Mesothelial cell of epicardium (in vitro differentiated cells): ENCODE measurements at regions not wholly inside any gene's neighbourhood (a gene's known extent, or its start where the extent isn't known, plus 50 kb on each side); places are given as distances from the start of the nearest gene placed in this dataset.
"Not testable (repeated sequence)": the region's sequence is repeated elsewhere in the genome, so short reads cannot be mapped to it uniquely, and the experiment has no call there.

Experiments
- DNase-seq, 2 experiments: peaks; one replicate each; pipeline ENCODE4 v3.0.0; 2021; ENCODE audit warnings: low spot score in 2 of 2; ENCODE audit not compliant: unreplicated experiment in 2 of 2
- H3K27ac Mint-ChIP-seq: 2 replicates; pipeline ENCODE4 v1.8.0; 2021; ENCODE audit warnings: mixed read lengths
- H3K27me3 Mint-ChIP-seq: 2 replicates; pipeline ENCODE4 v1.8.0; 2021; ENCODE audit warnings: low read depth, mixed read lengths
- H3K36me3 Mint-ChIP-seq: 2 replicates; pipeline ENCODE4 v1.8.0; 2021; ENCODE audit warnings: mixed read lengths
- H3K4me1 Mint-ChIP-seq: 2 replicates; pipeline ENCODE4 v1.8.0; 2021; ENCODE audit warnings: mixed read lengths
- H3K4me3 Mint-ChIP-seq: 2 replicates; pipeline ENCODE4 v1.8.0; 2021; ENCODE audit warnings: mild to moderate bottlenecking, moderate library complexity, mixed read lengths
- H3K9me3 Mint-ChIP-seq: 2 replicates; pipeline ENCODE4 v1.8.0; 2021; ENCODE audit warnings: mixed read lengths
- TF ChIP-seq, protein P1 (sequence below): fragments of 200-600 bp; sonication (generic); IDR thresholded peaks from one replicate; pipeline ENCODE4 v1.5.0; 2021; ENCODE audit warnings: antibody characterized with exemption; ENCODE audit not compliant: unreplicated experiment

- TF ChIP-seq, protein P1, sequence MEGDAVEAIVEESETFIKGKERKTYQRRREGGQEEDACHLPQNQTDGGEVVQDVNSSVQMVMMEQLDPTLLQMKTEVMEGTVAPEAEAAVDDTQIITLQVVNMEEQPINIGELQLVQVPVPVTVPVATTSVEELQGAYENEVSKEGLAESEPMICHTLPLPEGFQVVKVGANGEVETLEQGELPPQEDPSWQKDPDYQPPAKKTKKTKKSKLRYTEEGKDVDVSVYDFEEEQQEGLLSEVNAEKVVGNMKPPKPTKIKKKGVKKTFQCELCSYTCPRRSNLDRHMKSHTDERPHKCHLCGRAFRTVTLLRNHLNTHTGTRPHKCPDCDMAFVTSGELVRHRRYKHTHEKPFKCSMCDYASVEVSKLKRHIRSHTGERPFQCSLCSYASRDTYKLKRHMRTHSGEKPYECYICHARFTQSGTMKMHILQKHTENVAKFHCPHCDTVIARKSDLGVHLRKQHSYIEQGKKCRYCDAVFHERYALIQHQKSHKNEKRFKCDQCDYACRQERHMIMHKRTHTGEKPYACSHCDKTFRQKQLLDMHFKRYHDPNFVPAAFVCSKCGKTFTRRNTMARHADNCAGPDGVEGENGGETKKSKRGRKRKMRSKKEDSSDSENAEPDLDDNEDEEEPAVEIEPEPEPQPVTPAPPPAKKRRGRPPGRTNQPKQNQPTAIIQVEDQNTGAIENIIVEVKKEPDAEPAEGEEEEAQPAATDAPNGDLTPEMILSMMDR: no peak
- Mint-ChIP-seq H3K4me3 (no peak overlapping the region), H3K27me3 (no peaks in the 10 kb centered on the region), H3K27ac (no peak overlapping the region), H3K9me3 (peaks cover 18% of the 10 kb centered on the region), H3K36me3 (no peaks in the 10 kb centered on the region), H3K4me1 (peaks cover 11% of the 10 kb centered on the region)
- DNase-seq: no peak
Measured at GRCh38 chr12:97877404-97877803, 414.8 kb downstream of the RMST start.

GRCh38 chr12:97886511-97887176 lies 424.0 kb downstream of the RMST start:
- no peak for DNase-seq
- H3K27ac Mint-ChIP-seq: no peak overlapping the region
- peaks cover 7% of the 10 kb centered on the region for H3K9me3 Mint-ChIP-seq
- TF ChIP-seq, protein P1: no peak
- H3K36me3 Mint-ChIP-seq: no peaks in the 10 kb centered on the region
- H3K27me3 Mint-ChIP-seq: no peaks in the 10 kb centered on the region
- H3K4me1 Mint-ChIP-seq: no peaks in the 10 kb centered on the region
- H3K4me3 Mint-ChIP-seq: no peak overlapping the region

DNA sequence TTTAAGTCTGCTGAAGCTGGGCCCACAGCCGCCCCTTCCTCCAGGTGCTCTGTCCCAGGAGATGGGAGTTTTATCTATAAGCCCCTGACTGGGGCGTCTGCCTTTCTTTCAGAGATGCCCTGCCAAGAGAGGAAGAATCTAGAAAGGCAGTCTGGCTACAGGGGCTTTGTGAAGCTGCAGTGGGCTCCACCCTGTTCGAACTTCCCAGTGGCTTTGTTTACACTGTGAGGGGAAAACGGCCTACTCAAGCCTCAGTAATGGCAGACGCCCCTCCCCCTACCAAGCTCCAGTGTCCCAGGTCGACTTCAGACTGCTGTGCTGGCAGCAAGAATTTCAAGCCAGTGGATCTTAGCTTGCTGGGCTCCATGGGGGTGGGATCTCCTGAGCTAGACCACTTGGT lies 435.3 kb downstream of the RMST start:
- not testable (repeated sequence) for DNase-seq, H3K4me1 Mint-ChIP-seq, H3K27ac Mint-ChIP-seq, H3K27me3 Mint-ChIP-seq, H3K4me3 Mint-ChIP-seq, H3K36me3 Mint-ChIP-seq
- H3K9me3 Mint-ChIP-seq: peaks cover 33% of the 10 kb centered on the region

GRCh38 chr12:97899529-97899928 lies 436.9 kb downstream of the RMST start:
- Mint-ChIP-seq H3K27me3 (no peaks in the 10 kb centered on the region), H3K4me3 (no peak overlapping the region), H3K27ac (no peak overlapping the region), H3K9me3 (peaks cover 19% of the 10 kb centered on the region), H3K4me1 (no peaks in the 10 kb centered on the region), H3K36me3 (no peaks in the 10 kb centered on the region)
- no peak for DNase-seq
- TF ChIP-seq, protein P1: no peak

DNA sequence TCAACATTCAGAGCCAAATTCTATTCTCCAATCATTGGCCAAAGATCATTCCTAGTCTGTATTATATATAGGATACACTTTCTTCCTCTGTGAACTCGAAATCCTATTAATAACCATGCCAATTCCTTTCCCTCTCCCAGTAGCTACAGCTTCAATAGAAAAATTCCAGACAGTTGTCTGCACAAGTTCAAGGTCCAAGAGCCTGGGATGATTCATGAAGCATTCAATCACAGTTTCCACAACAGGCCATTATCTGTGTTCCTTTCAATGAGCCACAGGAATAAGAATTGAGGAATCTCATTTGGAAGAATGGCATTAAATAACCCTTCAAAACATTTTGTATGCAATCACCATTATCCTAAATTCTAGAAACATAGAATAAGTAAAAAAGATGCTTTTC lies 437.4 kb downstream of the RMST start:
- Mint-ChIP-seq H3K4me3 (no peak overlapping the region), H3K36me3 (no peaks in the 10 kb centered on the region), H3K9me3 (peaks cover 15% of the 10 kb centered on the region), H3K27me3 (no peaks in the 10 kb centered on the region), H3K27ac (no peak overlapping the region), H3K4me1 (no peaks in the 10 kb centered on the region)
- DNase-seq: no peak
- TF ChIP-seq, protein P1: no peak

DNA sequence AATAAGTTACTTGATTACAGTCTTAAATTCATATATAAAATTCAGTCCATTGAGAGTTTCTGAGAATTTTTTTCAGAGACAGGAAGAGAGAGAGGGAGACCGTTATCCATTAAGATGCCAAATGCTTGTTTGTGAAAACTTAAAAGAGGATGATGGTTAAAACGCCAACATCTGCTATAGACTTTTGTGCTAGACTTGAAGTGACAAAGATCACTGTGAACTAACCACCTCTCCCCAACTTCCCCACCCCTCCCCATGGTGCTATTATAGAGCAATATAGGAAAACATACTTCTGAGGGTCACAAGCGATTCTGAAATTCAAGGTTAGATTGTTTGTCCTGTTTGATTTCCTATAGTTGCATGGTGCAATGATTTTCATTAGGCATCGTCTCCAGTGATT lies 440.8 kb downstream of the RMST start:
- H3K4me3 Mint-ChIP-seq: no peak overlapping the region
- TF ChIP-seq, protein P1: no peak
- no peaks in the 10 kb centered on the region for H3K36me3 Mint-ChIP-seq
- H3K4me1 Mint-ChIP-seq: no peaks in the 10 kb centered on the region
- H3K27ac Mint-ChIP-seq: no peak overlapping the region
- H3K27me3 Mint-ChIP-seq: no peaks in the 10 kb centered on the region
- DNase-seq: no peak
- no peaks in the 10 kb centered on the region for H3K9me3 Mint-ChIP-seq
